ENCODE measurements at regions not wholly inside any gene's neighbourhood (a gene's known extent, or its start where the extent isn't known, plus 50 kb on each side); places are given as distances from the start of the nearest gene placed in this dataset.

DNA sequence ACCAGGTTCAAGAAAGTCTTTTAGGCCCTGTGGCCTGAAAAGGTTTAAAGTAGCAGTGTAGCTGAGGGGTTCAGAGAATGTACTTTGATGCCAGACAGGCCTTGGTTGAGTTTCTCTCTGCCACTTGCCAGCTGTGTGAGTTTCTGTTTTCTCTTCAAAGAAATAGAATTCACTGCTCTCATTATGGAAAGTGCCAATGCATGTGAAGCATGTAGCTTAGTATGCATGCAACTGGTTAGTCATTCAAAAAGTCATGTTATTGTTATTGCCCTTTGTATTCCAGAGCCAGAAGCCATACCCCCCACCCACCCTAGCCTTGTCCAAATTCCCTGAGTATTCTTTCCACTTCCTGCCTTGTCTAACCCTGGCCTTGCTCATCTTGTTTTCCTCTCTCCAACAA lies 101.7 kb downstream of the ADRB2 start:
- Mint-ChIP-seq H3K4me1 (peaks cover 26 to 30% of the 10 kb centered on the region in 2 donors), H3K36me3 (peaks cover 6% of the 10 kb centered on the region), H3K27ac (no peak overlapping the region), H3K9me3 (no peaks in the 10 kb centered on the region), H3K4me3 (no peak overlapping the region), H3K27me3 (ENCODE audit: low read depth in 2 of 2) (no peaks in the 10 kb centered on the region)
- no peaks in the 10 kb centered on the region for H3K4me1 ChIP-seq (ENCODE audit: control insufficient read depth, insufficient read depth, low read length)
- H3K9me3 ChIP-seq (ENCODE audit: control insufficient read depth, insufficient read depth, low read length) = no peaks in the 10 kb centered on the region
- no peak overlapping the region for H3K4me3 ChIP-seq (ENCODE audit: low read length)
- H3K27ac ChIP-seq (ENCODE audit: low read length) = no peak overlapping the region
- no peak for TF ChIP-seq CTCF (IDR thresholded peaks at IDR 0.05)
- intact Hi-C loops (cut with micrococcal nuclease) = no loop called here
- no peaks in the 10 kb centered on the region for H3K36me3 ChIP-seq (ENCODE audit: control insufficient read depth, insufficient read depth, low read length)
- DNase-seq (no peak), ATAC-seq (no peak)
- H3K27me3 ChIP-seq (ENCODE audit: control insufficient read depth, insufficient read depth, low read length) = no peaks in the 10 kb centered on the region

DNA sequence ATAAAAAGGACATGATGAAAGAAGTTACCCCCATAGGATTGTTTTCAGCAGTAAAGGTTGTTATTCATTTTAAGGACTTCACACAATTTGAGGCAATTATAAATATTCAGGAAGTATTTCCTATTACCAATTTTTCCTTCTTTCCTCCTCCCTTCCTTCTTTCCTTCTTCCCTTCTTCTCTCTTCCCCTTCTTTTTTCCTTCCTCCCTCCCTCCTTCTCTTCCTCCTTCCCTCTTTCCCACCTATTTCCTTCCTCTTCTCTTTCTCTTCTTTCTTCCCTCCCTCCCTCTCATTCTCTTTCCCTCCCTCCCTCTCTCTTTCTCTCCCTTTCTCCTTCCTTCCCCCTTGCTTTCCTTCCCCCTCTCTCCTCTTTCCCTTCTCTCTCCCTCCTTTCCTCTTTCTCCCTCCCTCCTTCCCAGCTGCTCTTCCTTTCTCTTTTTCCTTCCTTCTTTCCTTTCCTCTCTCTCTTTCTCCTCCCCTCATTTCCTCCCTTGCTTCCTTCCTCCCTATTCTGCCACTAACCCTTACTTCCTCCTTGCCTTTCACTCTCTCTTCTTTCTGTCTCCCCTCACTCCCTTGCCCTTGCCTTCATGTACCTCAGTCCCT lies 105.1 kb downstream of the ADRB2 start:
- Histone ChIP-seq H3K9me3 (ENCODE audit: control insufficient read depth, insufficient read depth, low read length) (no peaks in the 10 kb centered on the region), H3K36me3 (ENCODE audit: control insufficient read depth, insufficient read depth, low read length) (no peaks in the 10 kb centered on the region), H3K27me3 (ENCODE audit: control insufficient read depth, insufficient read depth, low read length) (no peaks in the 10 kb centered on the region), H3K4me1 (ENCODE audit: control insufficient read depth, insufficient read depth, low read length) (no peaks in the 10 kb centered on the region), H3K4me3 (ENCODE audit: low read length) (no peak overlapping the region), H3K27ac (ENCODE audit: low read length) (no peak overlapping the region)
- no peak for DNase-seq
- H3K9me3 Mint-ChIP-seq = no peaks in the 10 kb centered on the region
- intact Hi-C loops (cut with micrococcal nuclease) = no loop called here
- H3K4me3 Mint-ChIP-seq = no peak overlapping the region
- no peak overlapping the region for H3K27ac Mint-ChIP-seq
- no peak for ATAC-seq
- TF ChIP-seq CTCF (IDR thresholded peaks at IDR 0.05) = no peak
- H3K4me1 Mint-ChIP-seq = peaks cover 32 to 40% of the 10 kb centered on the region in 2 donors
- no peaks in the 10 kb centered on the region for H3K27me3 Mint-ChIP-seq (ENCODE audit: low read depth in 2 of 2)
- peaks cover 5% of the 10 kb centered on the region for H3K36me3 Mint-ChIP-seq

DNA sequence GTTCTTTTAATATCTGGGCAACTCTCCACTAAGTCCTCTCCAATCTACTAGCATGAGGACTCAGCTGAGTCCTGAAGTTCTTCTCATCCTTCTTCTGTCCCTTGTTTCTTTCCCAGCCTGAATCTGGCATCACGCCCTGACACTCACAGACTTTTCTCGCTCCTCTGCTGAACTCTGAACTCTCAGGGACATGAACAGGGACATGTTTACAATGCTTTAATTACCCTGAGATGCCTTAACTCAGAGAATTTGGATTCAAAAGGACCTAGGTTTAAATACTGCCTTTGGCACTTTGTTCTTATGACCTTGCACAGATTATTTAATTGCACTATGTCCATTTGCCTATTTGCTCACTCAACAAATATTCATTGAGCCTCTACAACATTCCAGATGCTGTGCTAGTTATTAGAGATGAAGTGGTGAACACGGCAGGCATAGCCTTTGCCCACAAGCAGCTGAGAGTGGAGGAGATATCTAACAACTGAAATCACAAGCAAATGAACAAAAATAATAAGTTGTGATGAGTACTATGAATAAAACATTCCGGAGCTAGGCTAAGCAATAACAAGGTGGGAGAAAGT lies 106.0 kb downstream of the ADRB2 start:
- no peaks in the 10 kb centered on the region for H3K4me1 ChIP-seq (ENCODE audit: control insufficient read depth, insufficient read depth, low read length)
- no peak overlapping the region for H3K4me3 ChIP-seq (ENCODE audit: low read length)
- WGBS (ENCODE audit: insufficient coverage) = 96% methylated on average over 3 of the region's 4 CpGs
- Mint-ChIP-seq H3K27me3 (ENCODE audit: low read depth in 2 of 2) (no peaks in the 10 kb centered on the region), H3K4me3 (no peak overlapping the region), H3K36me3 (no peaks in the 10 kb centered on the region), H3K4me1 (peaks cover 26 to 34% of the 10 kb centered on the region in 2 donors), H3K9me3 (no peaks in the 10 kb centered on the region), H3K27ac (no peak overlapping the region)
- no peaks in the 10 kb centered on the region for H3K9me3 ChIP-seq (ENCODE audit: control insufficient read depth, insufficient read depth, low read length)
- no peaks in the 10 kb centered on the region for H3K36me3 ChIP-seq (ENCODE audit: control insufficient read depth, insufficient read depth, low read length)
- no peak overlapping the region for H3K27ac ChIP-seq (ENCODE audit: low read length)
- H3K27me3 ChIP-seq (ENCODE audit: control insufficient read depth, insufficient read depth, low read length) = no peaks in the 10 kb centered on the region
- intact Hi-C loops (cut with micrococcal nuclease) = no loop called here
- TF ChIP-seq CTCF (IDR thresholded peaks at IDR 0.05) = no peak
- no peak for DNase-seq
- ATAC-seq = no peak

- no peaks in the 10 kb centered on the region for H3K36me3 ChIP-seq (ENCODE audit: control insufficient read depth, insufficient read depth, low read length)
- no peak for TF ChIP-seq CTCF (IDR thresholded peaks at IDR 0.05)
- H3K36me3 Mint-ChIP-seq = no peaks in the 10 kb centered on the region
- 91% methylated on average over 1 of the region's 1 CpG for WGBS (ENCODE audit: insufficient coverage)
- intact Hi-C loops (cut with micrococcal nuclease) = no loop called here
- DNase-seq = no peak
- H3K9me3 ChIP-seq (ENCODE audit: control insufficient read depth, insufficient read depth, low read length) = no peaks in the 10 kb centered on the region
- H3K27ac ChIP-seq (ENCODE audit: low read length) = no peak overlapping the region
- no peak overlapping the region for H3K4me3 ChIP-seq (ENCODE audit: low read length)
- no peak for ATAC-seq
- H3K4me1 ChIP-seq (ENCODE audit: control insufficient read depth, insufficient read depth, low read length) = no peaks in the 10 kb centered on the region
- H3K4me1 Mint-ChIP-seq = peaks cover 21 to 34% of the 10 kb centered on the region in 2 donors
- H3K9me3 Mint-ChIP-seq = no peaks in the 10 kb centered on the region
- H3K4me3 Mint-ChIP-seq = no peak overlapping the region
- H3K27me3 Mint-ChIP-seq (ENCODE audit: low read depth in 2 of 2) = no peaks in the 10 kb centered on the region
- H3K27ac Mint-ChIP-seq = no peak overlapping the region
- H3K27me3 ChIP-seq (ENCODE audit: control insufficient read depth, insufficient read depth, low read length) = no peaks in the 10 kb centered on the region
Observed at GRCh38 chr5:148933903-148934432, 107.6 kb downstream of the ADRB2 start.
